SU-DHL-6 (cell line): ENCODE measurements at regions not wholly inside any gene's neighbourhood (a gene's known extent, or its start where the extent isn't known, plus 50 kb on each side); places are given as distances from the start of the nearest gene placed in this dataset.

Experiments used
- H2AFZ ChIP-seq: fragments of 200-600 bp; sonication (generic); 2 replicates; pipeline ENCODE4 v1.6.1; 2014; ENCODE audit warnings: low read depth, mild to moderate bottlenecking, moderate library complexity, mixed read lengths, antibody characterized with exemption, low read length; ENCODE audit not compliant: severe bottlenecking
- H3F3A ChIP-seq: fragments of 200-600 bp; shearing (Covaris generic); 2 replicates; pipeline ENCODE4 v1.6.0; 2016; ENCODE audit warnings: antibody characterized with exemption, mild to moderate bottlenecking; ENCODE audit not compliant: insufficient read depth
- H3K27ac ChIP-seq: fragments of 200-600 bp; sonication (generic); 2 replicates; pipeline ENCODE4 v1.5.1; 2016; ENCODE audit warnings: low read depth, mild to moderate bottlenecking, low read length, moderate library complexity, mixed read lengths
- H3K27me3 ChIP-seq: fragments of 200-600 bp; sonication (generic), shearing (Covaris generic); 2 replicates; pipeline ENCODE4 v1.6.0; 2014; ENCODE audit warnings: mild to moderate bottlenecking, low read length
- H3K36me3 ChIP-seq: fragments of 200-600 bp; sonication (generic); 2 replicates; pipeline ENCODE4 v1.6.1; 2014; ENCODE audit warnings: mild to moderate bottlenecking, low read length, mixed read lengths
- H3K4me2 ChIP-seq: fragments of 300-600, 200-600 bp; shearing (Covaris generic), sonication (generic); 2 replicates; pipeline ENCODE4 v1.6.0; 2014; ENCODE audit warnings: low read length, low read depth, mild to moderate bottlenecking; ENCODE audit not compliant: poor library complexity, severe bottlenecking
- H3K4me3 ChIP-seq: fragments of 200-600 bp; sonication (generic); 2 replicates; pipeline ENCODE4 v1.5.1; 2014; ENCODE audit warnings: antibody characterized with exemption, low read length, mild to moderate bottlenecking, mixed read lengths; ENCODE audit not compliant: insufficient read depth, poor library complexity, severe bottlenecking
- H3K79me2 ChIP-seq: fragments of 200-600 bp; sonication (generic); 2 replicates; pipeline ENCODE4 v1.6.1; 2014; ENCODE audit warnings: mild to moderate bottlenecking, low read length, moderate library complexity; ENCODE audit not compliant: insufficient read depth
- H3K9ac ChIP-seq: fragments of 200-600 bp; sonication (generic); 2 replicates; pipeline ENCODE4 v1.7.0; 2014; ENCODE audit warnings: mild to moderate bottlenecking, low read length
- H3K9me2 ChIP-seq: fragments of 200-600 bp; sonication (generic); replicated peaks from 2 replicates; pipeline ENCODE4 v1.6.1; 2014; ENCODE audit warnings: low read length; ENCODE audit not compliant: insufficient read depth
- H3K9me3 ChIP-seq: fragments of 200-600 bp; sonication (generic); 2 replicates; pipeline ENCODE4 v1.6.1; 2014; ENCODE audit warnings: low read length, mixed read lengths; ENCODE audit not compliant: insufficient read depth
- H4K20me1 ChIP-seq: fragments of 200-600 bp; sonication (generic); 2 replicates; pipeline ENCODE4 v1.6.1; 2014; ENCODE audit warnings: low read depth, mild to moderate bottlenecking, antibody characterized with exemption, low read length, moderate library complexity, mixed read lengths
- EZH2phosphoT487 ChIP-seq: fragments of 200-600 bp; sonication (generic), shearing (Covaris generic); conservative IDR thresholded peaks from 2 replicates; pipeline ENCODE4 v1.6.1; 2018; ENCODE audit warnings: mild to moderate bottlenecking, antibody characterized with exemption, low read length, moderate library complexity, mixed read lengths
- TF ChIP-seq, protein P1 (sequence below): fragments of 200-600 bp; sonication (generic); IDR thresholded peaks from one replicate; pipeline ENCODE4 v1.5.1; 2017; ENCODE audit warnings: antibody characterized with exemption, mild to moderate bottlenecking, low read length, moderate library complexity; ENCODE audit not compliant: insufficient read depth, poor library complexity, severe bottlenecking

DNA sequence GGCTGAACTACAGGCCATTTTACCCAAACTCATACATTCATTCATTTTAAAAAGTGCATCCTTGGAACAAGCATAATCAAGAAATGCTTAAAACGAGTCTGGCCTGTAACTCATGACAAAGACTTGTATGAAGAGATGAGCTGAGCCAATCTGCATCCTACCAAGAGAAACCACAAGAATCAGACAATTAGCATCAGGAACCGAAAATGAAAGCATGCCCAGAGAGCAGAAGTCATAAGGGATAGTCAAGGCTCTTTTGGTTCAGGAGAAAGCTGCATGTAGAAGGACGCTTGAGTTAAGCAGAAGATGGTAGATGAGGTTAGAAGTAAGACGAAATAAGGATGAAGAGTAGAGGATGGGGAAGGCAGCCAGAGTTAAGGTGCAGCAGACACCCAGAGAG is 137.0 kb upstream of the CTNNA2 start:
- H3K9me3 ChIP-seq, result no peaks in the 10 kb centered on the region
- H2AFZ ChIP-seq, result no peak overlapping the region
- no peaks in the 10 kb centered on the region for H3K27me3 ChIP-seq
- no peaks in the 10 kb centered on the region for H3K79me2 ChIP-seq
- no peak for TF ChIP-seq EZH2phosphoT487
- no peaks in the 10 kb centered on the region for H3K9me2 ChIP-seq
- no peak overlapping the region for H3K4me3 ChIP-seq
- H3K4me2 ChIP-seq, result no peak overlapping the region
- H3K36me3 ChIP-seq, result no peaks in the 10 kb centered on the region
- H3K27ac ChIP-seq, result no peak overlapping the region
- no peak overlapping the region for H3K9ac ChIP-seq
- H4K20me1 ChIP-seq, result no peaks in the 10 kb centered on the region
- H3F3A ChIP-seq, result no peaks in the 10 kb centered on the region

DNA sequence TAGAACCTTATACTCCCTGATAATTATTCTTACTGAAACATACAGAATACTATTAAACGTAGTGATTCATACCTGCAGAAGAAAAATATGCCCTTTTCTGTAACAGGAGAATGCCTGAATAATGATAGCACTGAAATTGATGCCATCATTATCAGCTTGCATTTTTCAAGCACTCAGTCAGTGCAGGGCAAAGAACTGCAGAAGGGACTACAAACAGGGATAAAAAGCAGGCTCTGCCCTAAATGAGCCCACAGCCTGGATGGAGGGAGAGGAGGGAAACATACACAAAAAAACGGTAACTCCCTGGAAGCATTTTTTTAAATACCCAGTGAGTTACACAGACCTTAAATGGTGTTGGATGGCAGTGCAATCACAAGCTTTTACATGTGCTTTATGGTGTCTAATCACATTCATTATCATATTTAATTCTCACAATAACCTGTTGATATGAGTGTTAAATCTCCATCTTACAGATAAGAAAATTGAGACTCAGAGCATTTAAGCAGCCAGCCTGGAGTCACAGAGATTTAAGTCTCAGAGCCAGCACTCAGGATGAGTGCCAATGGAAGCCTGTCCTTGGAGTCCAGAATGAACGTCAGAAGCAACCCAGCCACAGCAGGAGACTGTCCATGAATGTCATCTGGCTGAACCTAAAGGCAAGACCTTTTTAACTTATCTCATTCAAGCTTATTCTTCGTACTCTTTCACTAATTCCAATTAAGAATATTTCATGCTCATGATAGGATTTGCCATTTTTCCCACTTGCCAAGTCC is 139.3 kb upstream of the CTNNA2 start:
- no peak overlapping the region for H2AFZ ChIP-seq
- H3K9ac ChIP-seq, result no peak overlapping the region
- H3K79me2 ChIP-seq, result no peaks in the 10 kb centered on the region
- H3K9me2 ChIP-seq, result no peaks in the 10 kb centered on the region
- no peaks in the 10 kb centered on the region for H3K27me3 ChIP-seq
- H3K36me3 ChIP-seq, result no peaks in the 10 kb centered on the region
- H3K4me2 ChIP-seq, result no peak overlapping the region
- H3K9me3 ChIP-seq, result no peaks in the 10 kb centered on the region
- H3F3A ChIP-seq, result no peaks in the 10 kb centered on the region
- TF ChIP-seq, protein P1, sequence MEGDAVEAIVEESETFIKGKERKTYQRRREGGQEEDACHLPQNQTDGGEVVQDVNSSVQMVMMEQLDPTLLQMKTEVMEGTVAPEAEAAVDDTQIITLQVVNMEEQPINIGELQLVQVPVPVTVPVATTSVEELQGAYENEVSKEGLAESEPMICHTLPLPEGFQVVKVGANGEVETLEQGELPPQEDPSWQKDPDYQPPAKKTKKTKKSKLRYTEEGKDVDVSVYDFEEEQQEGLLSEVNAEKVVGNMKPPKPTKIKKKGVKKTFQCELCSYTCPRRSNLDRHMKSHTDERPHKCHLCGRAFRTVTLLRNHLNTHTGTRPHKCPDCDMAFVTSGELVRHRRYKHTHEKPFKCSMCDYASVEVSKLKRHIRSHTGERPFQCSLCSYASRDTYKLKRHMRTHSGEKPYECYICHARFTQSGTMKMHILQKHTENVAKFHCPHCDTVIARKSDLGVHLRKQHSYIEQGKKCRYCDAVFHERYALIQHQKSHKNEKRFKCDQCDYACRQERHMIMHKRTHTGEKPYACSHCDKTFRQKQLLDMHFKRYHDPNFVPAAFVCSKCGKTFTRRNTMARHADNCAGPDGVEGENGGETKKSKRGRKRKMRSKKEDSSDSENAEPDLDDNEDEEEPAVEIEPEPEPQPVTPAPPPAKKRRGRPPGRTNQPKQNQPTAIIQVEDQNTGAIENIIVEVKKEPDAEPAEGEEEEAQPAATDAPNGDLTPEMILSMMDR, result no peak
- TF ChIP-seq EZH2phosphoT487, result no peak
- no peaks in the 10 kb centered on the region for H4K20me1 ChIP-seq
- H3K27ac ChIP-seq, result no peak overlapping the region
- H3K4me3 ChIP-seq, result no peak overlapping the region

GRCh38 chr2:79370976-79371538 is 141.8 kb upstream of the CTNNA2 start:
- Histone ChIP-seq H3K9me2 (no peaks in the 10 kb centered on the region), H3K36me3 (no peaks in the 10 kb centered on the region), H3K4me2 (no peak overlapping the region), H3K4me3 (no peak overlapping the region), H3K79me2 (no peaks in the 10 kb centered on the region), H3K27ac (no peak overlapping the region), H3K9ac (no peak overlapping the region), H3F3A (no peaks in the 10 kb centered on the region), H4K20me1 (no peaks in the 10 kb centered on the region), H3K27me3 (no peaks in the 10 kb centered on the region), H2AFZ (no peak overlapping the region), H3K9me3 (no peaks in the 10 kb centered on the region)
- TF ChIP-seq, protein P1, result no peak
- no peak for TF ChIP-seq EZH2phosphoT487

DNA sequence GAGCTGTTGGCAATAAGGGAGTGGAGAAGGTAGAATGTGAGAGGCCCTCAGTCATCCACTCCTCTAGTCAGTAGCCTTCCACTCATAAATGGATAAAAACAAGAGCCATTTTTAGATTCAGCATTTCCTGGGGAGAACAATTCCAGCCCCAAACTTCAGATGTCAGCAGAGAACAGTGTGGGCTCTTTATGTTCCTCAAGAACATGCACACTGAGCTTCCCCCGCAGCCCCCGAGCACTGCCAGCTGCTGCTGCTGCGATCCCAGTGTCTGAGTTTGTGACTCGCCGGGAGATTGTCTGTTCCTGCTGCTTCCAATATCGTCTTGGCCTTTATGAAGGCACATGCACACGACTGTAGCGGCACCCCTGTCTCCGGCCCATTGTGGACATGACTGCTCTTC is 143.7 kb upstream of the CTNNA2 start:
- no peaks in the 10 kb centered on the region for H4K20me1 ChIP-seq
- H3K4me3 ChIP-seq, result no peak overlapping the region
- H2AFZ ChIP-seq, result no peak overlapping the region
- no peak overlapping the region for H3K27ac ChIP-seq
- H3K36me3 ChIP-seq, result no peaks in the 10 kb centered on the region
- no peak overlapping the region for H3K4me2 ChIP-seq
- H3K9me2 ChIP-seq, result no peaks in the 10 kb centered on the region
- no peaks in the 10 kb centered on the region for H3K9me3 ChIP-seq
- TF ChIP-seq, protein P1, result no peak
- H3K27me3 ChIP-seq, result no peaks in the 10 kb centered on the region
- H3F3A ChIP-seq, result no peaks in the 10 kb centered on the region
- H3K9ac ChIP-seq, result no peak overlapping the region
- no peaks in the 10 kb centered on the region for H3K79me2 ChIP-seq
